Neural cell (in vitro differentiated cells): ENCODE measurements at regions not wholly inside any gene's neighbourhood (a gene's known extent, or its start where the extent isn't known, plus 50 kb on each side); places are given as distances from the start of the nearest gene placed in this dataset.

Source experiments
- CTCF ChIP-seq: fragments of 450-650 bp; IDR thresholded peaks from 2 replicates; pipeline ENCODE4 v1.5.1; 2014; ENCODE audit warnings: antibody characterized with exemption, mild to moderate bottlenecking, moderate library complexity; ENCODE audit not compliant: poor library complexity, severe bottlenecking
- EZH2 ChIP-seq: fragments of 200-600, 300-800 bp; shearing (Covaris generic), sonication (generic); IDR thresholded peaks from 2 replicates; pipeline ENCODE4 v1.6.1; 2014; ENCODE audit warnings: antibody characterized with exemption, low read length, borderline replicate concordance, mild to moderate bottlenecking; ENCODE audit not compliant: insufficient read depth, poor library complexity, severe bottlenecking
- POLR2AphosphoS5 ChIP-seq: IDR thresholded peaks from 2 replicates; pipeline ENCODE4 v1.6.1; 2012
- REST ChIP-seq: IDR thresholded peaks from 2 replicates; pipeline ENCODE4 v1.6.1; 2012; ENCODE audit warnings: borderline replicate concordance
- SMC3 ChIP-seq: fragments of 450-650 bp; conservative IDR thresholded peaks from 2 replicates; pipeline ENCODE4 v1.6.1; 2014; ENCODE audit warnings: antibody characterized with exemption, mild to moderate bottlenecking, moderate library complexity; ENCODE audit not compliant: poor library complexity
- TAF1 ChIP-seq: IDR thresholded peaks from 2 replicates; pipeline ENCODE4 v1.6.1; 2012; ENCODE audit warnings: low read depth

DNA sequence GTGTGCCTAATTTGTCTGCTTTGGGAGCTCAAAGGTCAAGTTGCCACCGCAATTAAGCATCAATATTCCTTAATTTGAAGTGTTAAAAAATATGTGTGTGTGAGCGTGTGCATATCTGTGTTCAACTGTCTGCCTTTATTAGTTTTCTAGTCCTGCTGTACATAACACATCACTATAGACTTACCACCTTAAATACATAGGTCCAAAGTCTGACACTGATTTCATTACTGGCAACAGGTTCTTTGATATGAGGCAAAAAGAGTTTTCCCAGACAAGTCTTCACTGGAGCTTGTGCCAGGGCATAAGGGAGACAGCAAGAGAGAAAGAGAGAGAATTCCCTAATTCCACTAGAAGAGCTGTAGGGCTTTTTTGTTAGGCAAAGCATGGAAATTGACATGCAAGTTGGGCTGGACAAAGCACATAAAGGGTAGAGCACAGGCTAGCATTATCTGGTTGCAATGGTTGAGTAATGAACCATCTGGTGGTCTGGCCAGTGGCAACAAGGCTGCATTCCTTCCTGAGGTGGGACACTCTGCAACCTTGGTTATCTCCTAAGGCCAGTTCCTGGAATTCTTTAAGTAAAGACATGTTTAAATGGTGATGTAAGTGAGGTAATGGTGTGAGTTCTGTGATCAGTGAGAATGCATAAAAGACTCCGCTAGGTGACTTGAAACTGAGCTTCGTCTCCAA lies 457.2 kb upstream of the ADAMTS5 start:
- TF ChIP-seq CTCF (no peak), TAF1 (no peak), SMC3 (no peak), REST (no peak), POLR2AphosphoS5 (no peak), EZH2 (no peak)
